ENCODE measurements at regions not wholly inside any gene's neighbourhood (a gene's known extent, or its start where the extent isn't known, plus 50 kb on each side); places are given as distances from the start of the nearest gene placed in this dataset.

GRCh38 chr10:104540181-104540580 is 100.9 kb upstream of the SORCS3 start:
- no peak overlapping the region for H3K9ac ChIP-seq (ENCODE audit: low read length)
- FAIRE-seq (no peak), DNase-seq (ENCODE audit: low read depth) (no peak)
- H2AFZ ChIP-seq (ENCODE audit: low read depth, low read length) = no peak overlapping the region
- Mint-ChIP-seq H3K36me3 (ENCODE audit: low read depth, unreplicated experiment) (no peaks in the 10 kb centered on the region), H3K27ac (ENCODE audit: unreplicated experiment) (no peak overlapping the region), H3K27me3 (ENCODE audit: low read depth, unreplicated experiment) (peaks cover 42% of the 10 kb centered on the region), H3K4me1 (ENCODE audit: low read depth, unreplicated experiment) (no peaks in the 10 kb centered on the region), H3K4me3 (ENCODE audit: unreplicated experiment) (no peak overlapping the region), H3K9me3 (ENCODE audit: unreplicated experiment) (peaks cover 5% of the 10 kb centered on the region)
- no peaks in the 10 kb centered on the region for H3K9me3 ChIP-seq (ENCODE audit: insufficient read depth, low read depth, low read length)
- no peak overlapping the region for H3K4me3 ChIP-seq (ENCODE audit: insufficient read depth, low read depth, low read length)
- no peaks in the 10 kb centered on the region for H3K36me3 ChIP-seq (ENCODE audit: insufficient read depth, low read length)
- TF ChIP-seq EZH2 (IDR thresholded peaks at IDR 0.05; ENCODE audit: insufficient read depth, low read length) = no peak
- TF ChIP-seq CTCF (IDR thresholded peaks at IDR 0.05; ENCODE audit: insufficient read depth, low read depth, low read length) = no peak
- no peaks in the 10 kb centered on the region for H4K20me1 ChIP-seq (ENCODE audit: insufficient read depth, low read length)
- H3K27ac ChIP-seq (ENCODE audit: low read depth, low read length) = no peak overlapping the region
- H3K4me2 ChIP-seq (ENCODE audit: low read length) = no peak overlapping the region
- H3K4me1 ChIP-seq (ENCODE audit: insufficient read depth, low read length) = no peaks in the 10 kb centered on the region
- no peaks in the 10 kb centered on the region for H3K79me2 ChIP-seq (ENCODE audit: insufficient read depth, low read length)
- no peaks in the 10 kb centered on the region for H3K27me3 ChIP-seq (ENCODE audit: insufficient read depth, low read length)

- Mint-ChIP-seq H3K36me3 (ENCODE audit: low read depth, unreplicated experiment) (no peaks in the 10 kb centered on the region), H3K27me3 (ENCODE audit: low read depth, unreplicated experiment) (peaks cover 41% of the 10 kb centered on the region), H3K9me3 (ENCODE audit: unreplicated experiment) (peaks cover 2% of the 10 kb centered on the region), H3K4me3 (ENCODE audit: unreplicated experiment) (no peak overlapping the region), H3K4me1 (ENCODE audit: low read depth, unreplicated experiment) (no peaks in the 10 kb centered on the region), H3K27ac (ENCODE audit: unreplicated experiment) (no peak overlapping the region)
- no peak overlapping the region for H2AFZ ChIP-seq (ENCODE audit: low read depth, low read length)
- no peak overlapping the region for H3K9ac ChIP-seq (ENCODE audit: low read length)
- no peaks in the 10 kb centered on the region for H3K79me2 ChIP-seq (ENCODE audit: insufficient read depth, low read length)
- H3K36me3 ChIP-seq (ENCODE audit: insufficient read depth, low read length) = no peaks in the 10 kb centered on the region
- no peaks in the 10 kb centered on the region for H4K20me1 ChIP-seq (ENCODE audit: insufficient read depth, low read length)
- no peak overlapping the region for H3K27ac ChIP-seq (ENCODE audit: low read depth, low read length)
- H3K9me3 ChIP-seq (ENCODE audit: insufficient read depth, low read depth, low read length) = no peaks in the 10 kb centered on the region
- no peak for TF ChIP-seq EZH2 (IDR thresholded peaks at IDR 0.05; ENCODE audit: insufficient read depth, low read length)
- TF ChIP-seq CTCF (IDR thresholded peaks at IDR 0.05; ENCODE audit: insufficient read depth, low read depth, low read length) = no peak
- no peak for FAIRE-seq
- no peaks in the 10 kb centered on the region for H3K4me1 ChIP-seq (ENCODE audit: insufficient read depth, low read length)
- H3K27me3 ChIP-seq (ENCODE audit: insufficient read depth, low read length) = no peaks in the 10 kb centered on the region
- no peak overlapping the region for H3K4me3 ChIP-seq (ENCODE audit: insufficient read depth, low read depth, low read length)
- DNase-seq (ENCODE audit: low read depth) = no peak
- no peak overlapping the region for H3K4me2 ChIP-seq (ENCODE audit: low read length)
These were observed 99.3 kb upstream of the SORCS3 start for GRCh38 chr10:104541820-104542219.

- no peaks in the 10 kb centered on the region for H3K36me3 Mint-ChIP-seq (ENCODE audit: low read depth, unreplicated experiment)
- Histone ChIP-seq H3K4me2 (ENCODE audit: low read length) (no peak overlapping the region), H3K27me3 (ENCODE audit: insufficient read depth, low read length) (peaks cover 2% of the 10 kb centered on the region), H3K79me2 (ENCODE audit: insufficient read depth, low read length) (no peaks in the 10 kb centered on the region), H4K20me1 (ENCODE audit: insufficient read depth, low read length) (no peaks in the 10 kb centered on the region), H3K4me3 (ENCODE audit: insufficient read depth, low read depth, low read length) (no peak overlapping the region), H3K36me3 (ENCODE audit: insufficient read depth, low read length) (no peaks in the 10 kb centered on the region), H2AFZ (ENCODE audit: low read depth, low read length) (no peak overlapping the region), H3K4me1 (ENCODE audit: insufficient read depth, low read length) (no peaks in the 10 kb centered on the region), H3K9ac (ENCODE audit: low read length) (no peak overlapping the region), H3K9me3 (ENCODE audit: insufficient read depth, low read depth, low read length) (no peaks in the 10 kb centered on the region), H3K27ac (ENCODE audit: low read depth, low read length) (no peak overlapping the region)
- FAIRE-seq (no peak), DNase-seq (ENCODE audit: low read depth) (no peak)
- H3K4me3 Mint-ChIP-seq (ENCODE audit: unreplicated experiment) = no peak overlapping the region
- H3K27ac Mint-ChIP-seq (ENCODE audit: unreplicated experiment) = no peak overlapping the region
- peaks cover 35% of the 10 kb centered on the region for H3K27me3 Mint-ChIP-seq (ENCODE audit: low read depth, unreplicated experiment)
- no peaks in the 10 kb centered on the region for H3K4me1 Mint-ChIP-seq (ENCODE audit: low read depth, unreplicated experiment)
- TF ChIP-seq CTCF (IDR thresholded peaks at IDR 0.05; ENCODE audit: insufficient read depth, low read depth, low read length) = no peak
- peaks cover 2% of the 10 kb centered on the region for H3K9me3 Mint-ChIP-seq (ENCODE audit: unreplicated experiment)
These were observed 94.8 kb upstream of the SORCS3 start for GRCh38 chr10:104546336-104546735.

Measured in astrocyte (in vitro differentiated cells and primary cell).